ENCODE measurements at regions not wholly inside any gene's neighbourhood (a gene's known extent, or its start where the extent isn't known, plus 50 kb on each side); places are given as distances from the start of the nearest gene placed in this dataset.
"Not testable (repeated sequence)": the region's sequence is repeated elsewhere in the genome, so short reads cannot be mapped to it uniquely, and the experiment has no call there.

DNA sequence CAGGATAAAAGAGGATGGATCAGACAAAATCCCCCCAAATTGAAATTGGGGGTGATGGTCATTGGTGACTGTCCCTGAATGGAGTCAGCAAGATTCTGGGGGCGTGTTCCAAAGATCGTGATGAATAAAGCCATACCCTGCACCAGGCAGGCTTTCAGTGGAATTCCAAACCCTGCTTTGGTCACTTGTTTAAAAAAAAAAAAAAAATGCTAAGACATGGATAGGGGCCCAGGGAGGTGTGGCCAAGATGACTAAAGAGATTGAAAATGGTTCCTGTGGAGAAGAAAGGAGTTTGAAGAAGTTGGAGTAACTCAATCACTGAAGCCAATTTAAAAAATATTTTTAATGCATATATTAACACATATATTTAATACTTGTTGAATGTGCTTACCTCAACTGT, 161.4 kb upstream of the KCNG1 start:
- DNase-seq: no peak

DNA sequence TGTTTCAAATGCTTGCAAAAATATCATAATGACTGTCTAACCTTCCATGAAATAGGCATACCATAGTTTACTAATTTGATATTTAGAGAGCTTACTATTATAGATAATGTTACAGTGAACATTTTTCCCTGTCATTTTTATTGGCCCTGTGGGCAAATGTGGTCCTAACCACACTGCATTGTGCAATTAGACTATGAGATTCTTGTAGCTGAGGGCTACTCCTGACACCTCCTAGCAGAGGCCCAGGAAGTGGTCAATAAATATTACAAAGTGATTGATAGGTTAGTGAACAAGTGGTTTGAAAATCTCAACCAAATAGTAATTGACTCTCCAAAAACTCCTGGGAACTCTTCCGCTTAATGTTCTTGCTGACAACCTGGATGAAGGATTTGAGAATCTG, 160.5 kb upstream of the KCNG1 start:
- no peak for DNase-seq

GRCh38 chr20:51182571-51182970, 159.7 kb upstream of the KCNG1 start:
- DNase-seq: no peak

DNA sequence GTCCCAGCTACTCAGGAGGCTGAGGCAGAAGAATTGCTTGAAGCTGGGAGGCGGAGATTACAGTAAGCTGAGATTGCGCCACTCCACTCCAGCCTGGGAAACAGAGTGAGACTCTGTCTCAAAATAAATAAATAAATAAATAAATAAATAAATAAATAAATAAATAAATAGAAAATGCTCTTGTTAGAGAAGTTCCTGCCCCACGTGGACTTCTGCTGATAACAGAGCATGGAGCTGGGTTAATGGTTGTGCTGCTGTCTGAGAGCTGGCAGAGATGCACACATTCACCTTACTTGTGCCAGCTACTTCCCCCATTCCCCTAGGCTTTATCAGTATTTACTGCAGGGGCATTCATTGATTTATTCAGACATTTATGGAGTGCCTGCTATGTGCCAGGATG, 155.2 kb upstream of the KCNG1 start:
- DNase-seq: no peak

DNA sequence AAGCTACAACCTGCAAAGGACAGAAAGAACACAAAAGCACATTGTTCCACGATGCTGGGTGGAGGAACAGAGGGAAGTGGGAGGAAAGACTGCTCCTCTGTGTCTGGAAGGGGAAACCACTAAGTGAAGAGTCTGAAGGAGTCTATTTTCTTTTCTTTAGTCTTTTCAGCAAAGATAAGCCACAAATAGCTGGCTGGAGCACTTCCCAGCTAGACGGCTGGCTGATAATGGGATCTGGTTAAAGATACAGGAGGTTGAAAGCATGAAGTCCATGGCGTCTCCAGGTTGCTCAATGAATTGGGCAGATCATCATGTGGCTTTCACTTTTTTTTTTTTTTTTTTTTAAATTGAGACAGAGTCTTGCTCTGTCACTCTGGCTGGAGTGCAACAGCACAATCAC, 154.0 kb upstream of the KCNG1 start:
- DNase-seq: no peak

DNA sequence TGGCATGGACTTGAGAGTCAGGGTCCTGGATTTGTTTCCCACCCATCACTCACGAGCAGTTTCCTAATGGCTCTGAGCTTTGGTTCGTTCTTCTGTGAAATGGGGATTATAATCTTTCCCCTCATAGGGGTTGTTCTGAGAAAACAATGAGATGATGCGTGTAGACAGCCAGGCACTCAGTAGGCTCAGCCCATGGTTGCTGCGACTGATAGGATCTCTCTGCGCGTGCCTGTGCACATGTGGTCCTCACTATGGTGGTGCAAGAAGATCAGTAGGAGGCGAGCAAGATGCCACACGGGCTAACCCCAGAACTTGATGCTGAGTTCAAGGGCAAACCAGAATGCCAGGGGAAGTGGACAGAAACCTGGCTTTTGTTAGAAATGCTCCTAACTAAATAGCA, 153.5 kb upstream of the KCNG1 start:
- no peak for DNase-seq

DNA sequence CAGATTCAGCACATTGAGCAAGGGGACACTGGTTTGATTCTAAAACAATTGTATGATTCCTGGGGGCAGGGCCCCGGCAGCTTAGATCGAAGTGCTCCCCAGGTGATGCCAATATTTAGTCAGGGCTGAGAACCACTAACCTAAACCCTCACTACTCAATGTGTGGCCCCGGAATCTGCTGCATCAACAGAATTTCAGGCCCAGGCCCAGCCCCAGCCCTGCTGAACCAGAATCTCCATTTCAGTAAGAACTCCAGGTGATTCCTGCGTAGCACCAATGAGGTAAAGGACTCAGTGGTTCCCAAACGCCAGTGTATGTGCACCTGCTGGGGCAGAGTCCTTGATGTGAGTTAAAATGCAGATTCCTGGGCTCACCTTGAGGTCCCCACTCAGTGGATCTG, 152.8 kb upstream of the KCNG1 start:
- no peak for DNase-seq

DNA sequence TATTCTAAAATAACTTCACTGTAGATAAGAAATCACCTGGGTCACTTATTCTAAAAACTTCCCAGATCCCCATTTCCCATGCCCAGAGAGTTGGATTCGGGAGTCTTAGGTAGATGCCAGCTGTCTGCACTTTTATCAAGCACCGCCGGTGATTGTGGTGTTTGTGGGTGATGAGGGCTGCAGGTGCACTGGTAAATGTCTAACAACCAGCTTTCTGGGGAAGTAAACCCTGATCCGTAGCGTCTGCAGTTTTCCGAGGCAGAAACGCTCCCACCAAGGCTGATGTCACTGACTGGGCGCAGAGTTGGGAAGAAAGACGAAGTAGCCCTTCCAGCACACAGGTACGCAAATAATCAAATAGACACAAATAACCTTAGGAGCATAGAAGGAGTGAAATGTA, 152.2 kb upstream of the KCNG1 start:
- DNase-seq: no peak

- no peak for DNase-seq
Measured at GRCh38 chr20:51174536-51174935, 151.6 kb upstream of the KCNG1 start.

DNA sequence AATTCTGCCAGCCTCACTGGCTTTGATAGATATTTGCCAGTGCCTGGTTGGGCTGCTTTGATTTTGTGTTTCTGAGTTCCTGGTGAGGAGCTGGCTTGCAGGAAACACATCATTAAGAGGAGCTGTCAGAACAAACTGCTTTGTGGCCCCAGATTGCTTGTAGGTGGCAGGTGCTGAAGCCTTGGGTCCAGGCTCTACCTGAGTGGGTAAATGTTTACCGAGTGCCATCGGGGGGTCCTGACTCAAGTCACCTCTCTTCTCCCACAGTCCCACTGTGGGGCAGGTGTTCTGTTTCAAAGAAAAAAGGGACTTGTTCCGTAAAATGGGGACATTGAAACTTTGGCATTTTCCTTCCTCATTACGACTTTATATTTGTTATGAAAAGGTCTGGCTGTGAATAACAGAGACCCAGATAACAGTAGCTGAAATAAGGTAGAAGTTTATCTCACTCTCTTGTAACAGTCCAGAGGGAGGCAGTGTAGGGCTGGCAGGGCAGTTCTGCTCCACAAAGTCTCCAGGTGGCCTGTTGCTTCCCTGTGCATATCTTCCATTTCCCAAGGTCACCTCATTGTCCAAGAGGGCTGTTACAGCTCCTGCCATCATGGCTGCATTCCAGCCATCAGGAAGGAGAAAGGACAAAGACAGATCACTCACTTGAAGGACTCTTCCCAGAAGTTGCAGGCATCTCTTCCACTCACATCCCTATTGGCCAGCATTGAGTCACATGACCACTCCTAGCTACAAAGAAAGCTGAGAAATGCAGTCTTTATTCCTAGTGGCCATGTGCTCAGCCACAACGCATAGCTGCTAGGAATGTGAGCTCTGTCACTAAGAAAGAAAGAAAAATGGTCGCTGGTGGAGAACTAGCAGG, 149.9 kb upstream of the KCNG1 start:
- no peak for DNase-seq

DNA sequence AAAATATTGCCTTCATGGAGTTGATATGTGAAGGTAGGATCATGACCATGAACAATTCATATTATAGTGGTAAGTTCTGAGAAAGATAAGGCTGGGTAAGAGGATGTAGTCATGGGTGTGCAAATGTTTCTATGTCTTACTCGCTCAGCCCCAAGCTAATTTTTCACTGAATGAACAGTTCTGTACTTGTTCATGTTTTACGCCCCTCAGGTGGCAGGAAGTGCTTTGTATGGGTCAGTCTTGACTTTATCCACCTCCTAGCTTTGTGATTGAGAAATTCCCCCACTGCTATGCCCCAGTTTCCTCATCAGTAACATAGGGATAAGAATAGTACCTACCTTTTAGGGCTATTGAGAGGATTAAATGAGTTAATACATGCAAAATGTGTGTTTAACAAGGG, 148.2 kb upstream of the KCNG1 start:
- no peak for DNase-seq

DNA sequence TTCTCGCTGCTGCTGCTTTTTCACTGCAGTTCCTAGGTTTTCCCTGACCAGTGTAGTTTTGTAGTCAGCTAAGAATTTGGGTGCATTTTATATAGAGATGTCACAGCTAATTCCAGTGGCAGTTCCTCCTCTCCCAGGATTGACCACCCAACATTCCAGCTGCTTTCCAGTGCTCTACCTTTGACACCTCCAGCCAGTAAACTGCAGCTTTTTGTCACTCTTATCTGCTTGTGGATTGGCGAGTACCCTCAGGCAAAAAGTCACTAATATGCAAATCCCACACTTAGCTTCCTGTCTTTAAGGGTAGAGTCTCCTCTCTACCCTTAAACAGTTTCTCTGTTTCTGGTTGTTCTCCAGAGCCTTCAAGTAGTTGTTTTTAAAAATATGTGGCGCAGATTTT, 146.9 kb upstream of the KCNG1 start:
- no peak for DNase-seq

GRCh38 chr20:51167911-51168310, 145.0 kb upstream of the KCNG1 start:
- DNase-seq: not testable (repeated sequence)

DNA sequence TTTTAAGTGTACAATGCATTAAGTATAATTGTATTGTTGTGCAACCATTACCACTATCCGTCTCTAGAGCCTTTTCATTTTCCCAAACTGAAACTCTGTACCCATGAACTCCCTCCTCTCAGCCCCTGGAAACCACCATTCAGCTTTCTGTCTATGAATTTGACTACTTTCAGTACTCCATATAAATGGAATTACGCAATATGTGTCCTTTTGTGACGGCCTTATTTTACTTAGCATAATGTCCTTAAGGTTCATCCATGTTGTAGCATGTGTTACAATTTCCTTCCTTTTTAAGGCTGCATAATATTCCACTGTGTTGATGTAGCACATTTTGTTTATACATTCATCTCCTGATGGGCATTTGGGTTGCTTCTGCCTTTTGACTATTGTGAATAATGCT, 143.6 kb upstream of the KCNG1 start:
- no peak for DNase-seq

- DNase-seq: no peak
Measured at GRCh38 chr20:51165131-51165530, 142.2 kb upstream of the KCNG1 start.

DNA sequence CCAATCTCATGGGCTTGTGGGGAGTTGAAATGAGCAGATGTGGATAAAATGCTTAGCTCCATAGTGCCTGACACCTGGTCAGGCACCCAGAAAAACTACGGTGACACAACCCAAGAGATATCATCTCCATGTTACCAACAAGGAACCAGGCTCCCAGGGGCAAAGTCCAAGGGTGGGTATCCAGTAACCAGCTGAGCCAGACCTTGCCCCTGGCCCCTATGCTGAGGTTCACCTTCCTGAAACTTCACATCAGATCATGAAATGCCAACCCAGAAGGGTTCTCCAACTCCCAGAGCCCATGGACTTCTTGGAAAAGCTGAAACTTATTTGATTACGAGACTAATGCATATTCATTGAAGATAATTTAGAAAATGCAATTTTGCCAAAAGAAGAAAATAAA, 141.8 kb upstream of the KCNG1 start:
- no peak for DNase-seq

DNA sequence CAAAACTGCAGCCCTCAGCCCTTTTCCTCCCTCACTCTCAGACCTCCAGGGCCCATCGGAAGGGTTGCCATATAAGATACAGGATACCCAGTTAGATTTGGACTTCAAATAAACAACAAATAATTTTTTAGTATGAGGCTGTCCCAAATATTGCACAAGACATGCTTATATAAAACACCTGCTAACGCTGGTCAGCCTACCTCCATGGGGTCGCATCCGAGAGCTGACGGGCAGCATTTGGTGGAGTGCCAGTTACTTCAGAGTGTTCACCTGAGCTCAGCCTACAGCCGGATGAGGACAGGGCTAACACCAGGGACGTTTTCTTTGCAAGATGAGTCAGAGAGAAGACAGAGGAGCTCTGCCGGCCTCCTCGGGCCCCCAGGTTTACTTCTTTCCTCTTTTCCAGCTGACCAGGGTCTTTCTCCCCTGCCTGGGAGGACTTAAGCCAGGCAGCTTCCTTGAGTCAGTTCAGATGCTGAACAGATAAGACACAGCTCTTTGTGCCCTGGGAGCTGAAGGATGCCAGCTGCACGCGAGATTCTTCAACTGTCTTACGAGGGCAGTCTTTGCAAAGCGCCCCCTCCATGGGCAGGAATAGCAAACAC, 141.2 kb upstream of the KCNG1 start:
- no peak for DNase-seq

GRCh38 chr20:51162015-51162414, 139.1 kb upstream of the KCNG1 start:
- no peak for DNase-seq

DNA sequence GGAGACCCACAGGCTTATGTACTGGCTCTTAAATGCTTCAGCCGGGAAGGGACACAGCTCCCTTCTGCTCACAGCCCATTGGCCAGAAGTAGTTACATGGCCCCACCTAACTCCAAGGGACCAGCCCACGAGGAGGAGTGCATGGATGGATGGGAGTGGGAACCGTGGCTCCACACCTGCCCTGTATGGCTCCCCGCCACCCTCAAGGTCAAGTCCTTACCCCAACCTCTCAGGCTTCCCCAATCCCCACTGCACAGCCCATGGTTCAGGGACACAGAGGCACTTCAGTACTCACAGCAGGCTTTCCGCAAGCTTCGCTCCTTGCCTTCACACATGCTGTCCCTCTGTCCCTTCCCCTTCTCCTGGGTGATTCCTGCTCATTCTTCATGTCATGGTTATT, 137.9 kb upstream of the KCNG1 start:
- DNase-seq: no peak

DNA sequence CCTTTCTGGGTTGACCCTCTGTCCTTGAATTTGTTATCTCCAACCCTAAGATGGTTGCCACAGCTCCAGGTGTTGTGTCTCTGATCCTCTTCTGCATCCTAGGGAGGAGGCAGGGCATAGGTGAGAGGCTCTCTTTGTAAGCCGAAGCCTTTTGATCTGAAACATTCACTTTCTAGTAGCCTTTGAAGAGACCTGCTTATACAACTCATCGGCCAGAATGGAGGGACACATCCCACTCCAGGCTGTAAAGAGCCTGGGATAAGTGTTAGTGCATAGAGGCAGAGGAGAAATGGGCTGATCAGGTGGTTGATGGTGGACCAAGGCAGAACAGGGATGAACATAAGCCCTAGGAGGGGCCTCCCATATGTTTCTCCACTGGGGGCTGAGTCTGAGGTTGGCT, 137.1 kb upstream of the KCNG1 start:
- no peak for DNase-seq

DNA sequence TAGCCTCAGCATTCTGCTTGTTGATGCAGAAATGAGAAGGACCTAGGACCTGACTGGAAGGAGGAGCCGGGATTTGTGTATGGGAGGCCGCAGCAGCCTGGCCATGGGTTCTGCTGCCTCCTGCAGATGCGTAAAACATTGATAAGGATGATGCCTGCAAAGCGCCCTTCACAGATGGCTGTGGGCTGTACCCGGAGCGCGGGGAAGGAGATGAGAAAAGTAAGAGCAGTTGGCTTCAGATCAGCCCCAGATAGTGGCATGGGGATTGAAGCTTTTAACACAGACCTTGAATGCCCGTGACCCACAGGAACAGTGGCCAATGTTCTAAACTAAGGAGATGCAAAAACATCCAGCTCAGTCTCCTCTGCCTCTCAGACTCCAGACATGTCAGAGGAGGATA, 136.4 kb upstream of the KCNG1 start:
- DNase-seq: no peak

DNA sequence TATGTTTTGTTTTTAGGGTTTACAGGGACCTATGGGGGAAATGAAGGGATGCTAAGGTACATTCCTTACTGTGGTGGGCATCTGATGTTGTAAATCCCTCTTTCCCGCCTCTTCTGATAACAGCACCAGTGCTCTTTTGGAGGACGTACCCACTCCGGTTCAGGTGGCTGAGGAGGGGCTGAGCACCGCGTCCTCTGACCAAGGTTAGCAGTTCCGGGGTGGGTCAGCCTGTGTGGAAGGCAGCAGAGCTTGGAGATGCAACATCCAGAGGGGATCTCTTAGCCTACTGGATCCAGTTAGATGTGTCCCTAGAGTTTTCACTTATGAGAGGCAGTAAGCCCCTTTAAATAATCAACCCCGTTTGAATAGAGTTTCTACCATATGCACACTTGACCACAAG, 135.3 kb upstream of the KCNG1 start:
- no peak for DNase-seq

GRCh38 chr20:51156041-51156982, 133.4 kb upstream of the KCNG1 start:
- no peak for DNase-seq
